Spleen (tissue), 7 donors: ENCODE measurements at regions not wholly inside any gene's neighbourhood (a gene's known extent, or its start where the extent isn't known, plus 50 kb on each side); places are given as distances from the start of the nearest gene placed in this dataset.

Source experiments
- POLR2A ChIP-seq, 3 donors: fragments of 450-650 bp; IDR thresholded peaks; one replicate each; pipeline ENCODE4 v1.5.1; 2017; ENCODE audit warnings: antibody characterized with exemption in 3 of 3, mild to moderate bottlenecking in 1 of 3
- POLR2AphosphoS5 ChIP-seq, 3 donors: sonication (generic); formaldehyde crosslinking; IDR thresholded peaks; one replicate each; pipeline ENCODE4 v1.5.1; 2017; ENCODE audit warnings: antibody characterized with exemption in 3 of 3
- TF ChIP-seq, protein P1 (sequence below), 11 experiments: fragments of 200-600 bp in 7 of 11; fragments of 450-650 bp in 4 of 11; sonication (generic) in 4 of 11; IDR thresholded peaks in 8 of 11; conservative IDR thresholded peaks in 3 of 11; 1 replicate in 7 of 11; 2 replicates in 4 of 11; pipeline versions ENCODE4 v1.4.0 to v1.8.0; 2016 to 2021; ENCODE audit warnings: antibody characterized with exemption in 11 of 11, inconsistent platforms in 4 of 11, mild to moderate bottlenecking in 1 of 11
- donor health status: DM: no; HTN: no; CAD: no; lungs with moderate emphysema.
- donor health status: DM: no; HTN: no; CAD: no.
- donor health status: DM: no; HTN: no; CAD: no.

- TF ChIP-seq, protein P1, sequence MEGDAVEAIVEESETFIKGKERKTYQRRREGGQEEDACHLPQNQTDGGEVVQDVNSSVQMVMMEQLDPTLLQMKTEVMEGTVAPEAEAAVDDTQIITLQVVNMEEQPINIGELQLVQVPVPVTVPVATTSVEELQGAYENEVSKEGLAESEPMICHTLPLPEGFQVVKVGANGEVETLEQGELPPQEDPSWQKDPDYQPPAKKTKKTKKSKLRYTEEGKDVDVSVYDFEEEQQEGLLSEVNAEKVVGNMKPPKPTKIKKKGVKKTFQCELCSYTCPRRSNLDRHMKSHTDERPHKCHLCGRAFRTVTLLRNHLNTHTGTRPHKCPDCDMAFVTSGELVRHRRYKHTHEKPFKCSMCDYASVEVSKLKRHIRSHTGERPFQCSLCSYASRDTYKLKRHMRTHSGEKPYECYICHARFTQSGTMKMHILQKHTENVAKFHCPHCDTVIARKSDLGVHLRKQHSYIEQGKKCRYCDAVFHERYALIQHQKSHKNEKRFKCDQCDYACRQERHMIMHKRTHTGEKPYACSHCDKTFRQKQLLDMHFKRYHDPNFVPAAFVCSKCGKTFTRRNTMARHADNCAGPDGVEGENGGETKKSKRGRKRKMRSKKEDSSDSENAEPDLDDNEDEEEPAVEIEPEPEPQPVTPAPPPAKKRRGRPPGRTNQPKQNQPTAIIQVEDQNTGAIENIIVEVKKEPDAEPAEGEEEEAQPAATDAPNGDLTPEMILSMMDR (IDR thresholded peaks at IDR 0.05 in 8 of 11, conservative IDR thresholded peaks at IDR 0.05 in 3 of 11), result no peak
- TF ChIP-seq POLR2A (IDR thresholded peaks at IDR 0.05), result no peak
- peak; percentile 30 to 72 (median 60) for TF ChIP-seq POLR2AphosphoS5 (IDR thresholded peaks at IDR 0.05)
These were observed 91.2 kb upstream of the INSIG1 start for GRCh38 chr7:155206318-155207020.
